ENCODE measurements at regions not wholly inside any gene's neighbourhood (a gene's known extent, or its start where the extent isn't known, plus 50 kb on each side); places are given as distances from the start of the nearest gene placed in this dataset.

- POLR2A ChIA-PET (ENCODE audit: unreplicated experiment), result no interaction called here
- intact Hi-C loops (cut with micrococcal nuclease; ENCODE audit: unreplicated experiment), result no loop called here
- no peak for DNase-seq
- no peaks in the 10 kb centered on the region for H3K9me3 ChIP-seq (ENCODE audit: insufficient read depth, low read depth)
- no peaks in the 10 kb centered on the region for H3K9me2 ChIP-seq (ENCODE audit: insufficient read depth)
- no peaks in the 10 kb centered on the region for H3K36me3 ChIP-seq (ENCODE audit: low read depth)
- CTCF ChIA-PET, result no interaction called here
- no TSS peak for BruUV-seq (replicated peaks)
- no peak overlapping the region for H3K27ac ChIP-seq
- peaks cover 27% of the 10 kb centered on the region for H3K27me3 ChIP-seq (ENCODE audit: insufficient read depth, low read depth)
- no peaks in the 10 kb centered on the region for H3F3A ChIP-seq (ENCODE audit: insufficient read depth, low read depth)
- no peak for TF ChIP-seq EZH2 (IDR thresholded peaks at IDR 0.05; ENCODE audit: low read depth)
- TF ChIP-seq CTCF (conservative IDR thresholded peaks at IDR 0.05), result no peak
- no peak overlapping the region for H2AFZ ChIP-seq
- H3K4me1 ChIP-seq (replicated peaks; ENCODE audit: insufficient read depth), result no peaks in the 10 kb centered on the region
- no peak overlapping the region for H3K4me2 ChIP-seq
- H3K4me3 ChIP-seq, result no peak overlapping the region
- no peaks in the 10 kb centered on the region for H3K79me2 ChIP-seq (ENCODE audit: low read depth)
- H4K20me1 ChIP-seq (ENCODE audit: insufficient read depth), result no peaks in the 10 kb centered on the region
Observed at GRCh38 chr10:43980313-43980712, 331.6 kb upstream of the ZNF32 start.

GRCh38 chr10:43979551-43979950 is 330.9 kb upstream of the ZNF32 start:
- no peaks in the 10 kb centered on the region for H3K36me3 ChIP-seq (ENCODE audit: low read depth)
- ChIA-PET CTCF (no interaction called here), POLR2A (ENCODE audit: unreplicated experiment) (no interaction called here)
- no peaks in the 10 kb centered on the region for H3K4me1 ChIP-seq (replicated peaks; ENCODE audit: insufficient read depth)
- no peak overlapping the region for H3K27ac ChIP-seq
- no peak overlapping the region for H2AFZ ChIP-seq
- no peak for TF ChIP-seq CTCF (conservative IDR thresholded peaks at IDR 0.05)
- TF ChIP-seq EZH2 (IDR thresholded peaks at IDR 0.05; ENCODE audit: low read depth), result no peak
- H3K9me3 ChIP-seq (ENCODE audit: insufficient read depth, low read depth), result no peaks in the 10 kb centered on the region
- no peaks in the 10 kb centered on the region for H3K9me2 ChIP-seq (ENCODE audit: insufficient read depth)
- no peaks in the 10 kb centered on the region for H3K79me2 ChIP-seq (ENCODE audit: low read depth)
- H3K4me2 ChIP-seq, result no peak overlapping the region
- no peak overlapping the region for H3K4me3 ChIP-seq
- BruUV-seq (replicated peaks), result no TSS peak
- H4K20me1 ChIP-seq (ENCODE audit: insufficient read depth), result no peaks in the 10 kb centered on the region
- intact Hi-C loops (cut with micrococcal nuclease; ENCODE audit: unreplicated experiment), result no loop called here
- no peaks in the 10 kb centered on the region for H3F3A ChIP-seq (ENCODE audit: insufficient read depth, low read depth)
- no peak for DNase-seq
- H3K27me3 ChIP-seq (ENCODE audit: insufficient read depth, low read depth), result peaks cover 20% of the 10 kb centered on the region

- H3K79me2 ChIP-seq (ENCODE audit: low read depth), result no peaks in the 10 kb centered on the region
- TF ChIP-seq EZH2 (IDR thresholded peaks at IDR 0.05; ENCODE audit: low read depth) (no peak), CTCF (conservative IDR thresholded peaks at IDR 0.05) (no peak)
- no peaks in the 10 kb centered on the region for H3K4me1 ChIP-seq (replicated peaks; ENCODE audit: insufficient read depth)
- ChIA-PET CTCF (no interaction called here), POLR2A (ENCODE audit: unreplicated experiment) (interaction anchor here (0.7 kb wide), 1 partner anchor 10 kb away, joined by 3 read pairs; no protein-coding TSS in a partner anchor)
- no TSS peak for BruUV-seq (replicated peaks)
- H3K4me3 ChIP-seq, result no peak overlapping the region
- H4K20me1 ChIP-seq (ENCODE audit: insufficient read depth), result no peaks in the 10 kb centered on the region
- no peaks in the 10 kb centered on the region for H3K9me3 ChIP-seq (ENCODE audit: insufficient read depth, low read depth)
- no peaks in the 10 kb centered on the region for H3K36me3 ChIP-seq (ENCODE audit: low read depth)
- H3K4me2 ChIP-seq, result no peak overlapping the region
- intact Hi-C loops (cut with micrococcal nuclease; ENCODE audit: unreplicated experiment), result no loop called here
- no peak overlapping the region for H3K27ac ChIP-seq
- no peak for DNase-seq
- H3K27me3 ChIP-seq (ENCODE audit: insufficient read depth, low read depth), result peaks cover 15% of the 10 kb centered on the region; the same call in 1 of the 2 replicates
- H3F3A ChIP-seq (ENCODE audit: insufficient read depth, low read depth), result no peaks in the 10 kb centered on the region
- no peak overlapping the region for H2AFZ ChIP-seq
- H3K9me2 ChIP-seq (ENCODE audit: insufficient read depth), result no peaks in the 10 kb centered on the region
Observed at GRCh38 chr10:43978936-43979335, 330.3 kb upstream of the ZNF32 start.

Measured in PC-9 (cell line).